Keratinocyte (primary cell): ENCODE measurements at regions not wholly inside any gene's neighbourhood (a gene's known extent, or its start where the extent isn't known, plus 50 kb on each side); places are given as distances from the start of the nearest gene placed in this dataset.

Experiments
- DNase-seq: peaks from one replicate; pipeline ENCODE4 v3.0.0-alpha.2; 2011; ENCODE audit warnings: low read depth, missing footprints, low spot score
- FAIRE-seq: peaks from 2 replicates; lab custom pipeline; 2011; peaks lifted over from hg19 to GRCh38; lab: Jason Lieb, UNC
- H2AFZ ChIP-seq: 2 replicates; pipeline ENCODE4 v1.6.0; 2012; ENCODE audit warnings: low read length, control low read depth, inconsistent platforms; ENCODE audit not compliant: control insufficient read depth
- H3K27ac ChIP-seq: 2 replicates; pipeline ENCODE4 v1.5.1; 2011; ENCODE audit warnings: low read length; ENCODE audit not compliant: control insufficient read depth, insufficient read depth
- H3K27me3 ChIP-seq: 3 replicates; pipeline ENCODE4 v1.6.0; 2011; ENCODE audit warnings: low read length; ENCODE audit not compliant: control insufficient read depth, insufficient read depth; ENCODE audit errors: extremely low read depth
- H3K36me3 ChIP-seq, 2 experiments: 2 replicates in 1 of 2; 3 replicates in 1 of 2; pipeline ENCODE4 v1.5.1; 2011; ENCODE audit warnings: low read length in 2 of 2, mild to moderate bottlenecking in 1 of 2; ENCODE audit not compliant: control insufficient read depth in 2 of 2, insufficient read depth in 2 of 2; ENCODE audit errors: extremely low read depth in 1 of 2
- H3K4me1 ChIP-seq: 3 replicates; pipeline ENCODE4 v1.5.1; 2011; ENCODE audit warnings: low read length; ENCODE audit not compliant: control insufficient read depth, insufficient read depth; ENCODE audit errors: extremely low read depth
- H3K4me2 ChIP-seq: 3 replicates; pipeline ENCODE4 v1.6.0; 2011; ENCODE audit warnings: low read depth, low read length; ENCODE audit not compliant: control insufficient read depth, insufficient read depth; ENCODE audit errors: extremely low read depth
- H3K4me3 ChIP-seq, 3 experiments: fragments of 200-600 bp in 1 of 3; sonication (generic) in 1 of 3; 2 replicates in 2 of 3; 3 replicates in 1 of 3; pipeline ENCODE4 v1.5.1; 2011 to 2016; ENCODE audit warnings: low read length in 3 of 3, mild to moderate bottlenecking in 3 of 3, control low read depth in 2 of 3, inconsistent platforms in 1 of 3, low read depth in 1 of 3, mixed read lengths in 1 of 3, mixed run types in 1 of 3, moderate library complexity in 1 of 3; ENCODE audit not compliant: control insufficient read depth in 2 of 3, insufficient read depth in 2 of 3; ENCODE audit errors: extremely low read depth in 1 of 3
- H3K79me2 ChIP-seq: 2 replicates; pipeline ENCODE4 v1.6.0; 2012; ENCODE audit warnings: low read length; ENCODE audit not compliant: control insufficient read depth, insufficient read depth
- H3K9ac ChIP-seq: 3 replicates; pipeline ENCODE4 v1.6.0; 2011; ENCODE audit warnings: low read length; ENCODE audit not compliant: control insufficient read depth, insufficient read depth; ENCODE audit errors: extremely low read depth
- H3K9me1 ChIP-seq: 3 replicates; pipeline ENCODE4 v1.6.0; 2011; ENCODE audit warnings: low read length; ENCODE audit not compliant: control insufficient read depth, insufficient read depth; ENCODE audit errors: extremely low read depth
- H3K9me3 ChIP-seq: 2 replicates; pipeline ENCODE4 v1.5.1; 2012; ENCODE audit warnings: low read depth, low read length; ENCODE audit not compliant: control insufficient read depth
- H4K20me1 ChIP-seq: 3 replicates; pipeline ENCODE4 v1.6.0; 2011; ENCODE audit warnings: low read length; ENCODE audit not compliant: control insufficient read depth, insufficient read depth; ENCODE audit errors: extremely low read depth
- EZH2 ChIP-seq: IDR thresholded peaks from one replicate; pipeline ENCODE4 v1.6.1; 2012; ENCODE audit warnings: inconsistent platforms, mild to moderate bottlenecking, low read length, moderate library complexity
- dilution Hi-C: fragments of 300-500 bp; cut with MboI; formaldehyde crosslinking; loops from one replicate; pipeline ENCODE4 v1.7.0; 2020; ENCODE audit warnings: low sequenced_read_pairs; ENCODE audit not compliant: extremely low pct_ligation_motif_present
- TF ChIP-seq, protein P1 (sequence below), 3 experiments: IDR thresholded peaks in 1 of 3; conservative IDR thresholded peaks in 1 of 3; optimal IDR thresholded peaks in 1 of 3; 2 replicates in 2 of 3; 3 replicates in 1 of 3; pipeline versions ENCODE3 to v1.5.1; 2011; ENCODE audit warnings: low read length in 3 of 3, mild to moderate bottlenecking in 3 of 3, moderate library complexity in 2 of 3, control low read depth in 1 of 3, inconsistent platforms in 1 of 3; ENCODE audit not compliant: insufficient read depth in 2 of 3; ENCODE audit errors: extremely low read depth in 1 of 3

DNA sequence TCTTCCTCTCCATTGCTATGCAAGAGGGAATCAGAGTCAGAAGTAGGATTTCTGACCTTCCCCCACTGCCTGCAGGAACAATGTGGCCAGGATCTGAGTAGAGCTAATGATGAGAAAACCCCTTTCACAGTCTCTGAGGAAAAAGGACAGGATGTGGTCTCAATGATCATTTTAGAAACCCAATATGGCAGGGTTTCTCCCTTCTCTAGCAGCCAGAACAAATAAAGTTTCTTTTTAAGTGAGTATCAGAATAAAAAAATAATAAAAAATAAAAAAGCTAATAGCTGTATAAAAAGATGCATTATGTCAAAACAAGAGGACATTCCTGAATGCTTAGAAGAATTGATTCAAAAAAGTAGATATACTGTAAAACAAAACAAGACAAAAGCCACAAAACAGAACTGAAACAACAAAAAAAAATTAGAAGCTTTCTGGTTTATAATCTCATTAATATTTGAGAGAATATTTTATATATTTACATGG is 1124.9 kb upstream of the ZEB2 start:
- Histone ChIP-seq H3K36me3 (no peaks in the 10 kb centered on the region), H3K4me1 (no peaks in the 10 kb centered on the region), H3K79me2 (no peaks in the 10 kb centered on the region), H3K9ac (no peak overlapping the region), H3K4me2 (no peak overlapping the region), H3K9me3 (no peaks in the 10 kb centered on the region), H3K27me3 (no peaks in the 10 kb centered on the region), H3K27ac (no peak overlapping the region), H3K9me1 (no peaks in the 10 kb centered on the region), H3K4me3 (no peak overlapping the region), H4K20me1 (no peaks in the 10 kb centered on the region), H2AFZ (no peak overlapping the region)
- TF ChIP-seq, protein P1, sequence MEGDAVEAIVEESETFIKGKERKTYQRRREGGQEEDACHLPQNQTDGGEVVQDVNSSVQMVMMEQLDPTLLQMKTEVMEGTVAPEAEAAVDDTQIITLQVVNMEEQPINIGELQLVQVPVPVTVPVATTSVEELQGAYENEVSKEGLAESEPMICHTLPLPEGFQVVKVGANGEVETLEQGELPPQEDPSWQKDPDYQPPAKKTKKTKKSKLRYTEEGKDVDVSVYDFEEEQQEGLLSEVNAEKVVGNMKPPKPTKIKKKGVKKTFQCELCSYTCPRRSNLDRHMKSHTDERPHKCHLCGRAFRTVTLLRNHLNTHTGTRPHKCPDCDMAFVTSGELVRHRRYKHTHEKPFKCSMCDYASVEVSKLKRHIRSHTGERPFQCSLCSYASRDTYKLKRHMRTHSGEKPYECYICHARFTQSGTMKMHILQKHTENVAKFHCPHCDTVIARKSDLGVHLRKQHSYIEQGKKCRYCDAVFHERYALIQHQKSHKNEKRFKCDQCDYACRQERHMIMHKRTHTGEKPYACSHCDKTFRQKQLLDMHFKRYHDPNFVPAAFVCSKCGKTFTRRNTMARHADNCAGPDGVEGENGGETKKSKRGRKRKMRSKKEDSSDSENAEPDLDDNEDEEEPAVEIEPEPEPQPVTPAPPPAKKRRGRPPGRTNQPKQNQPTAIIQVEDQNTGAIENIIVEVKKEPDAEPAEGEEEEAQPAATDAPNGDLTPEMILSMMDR (optimal IDR thresholded peaks at IDR 0.05 in 1 of 3, IDR thresholded peaks at IDR 0.05 in 1 of 3, conservative IDR thresholded peaks at IDR 0.05 in 1 of 3; ENCODE audit: extremely low read depth in 1 of 3, insufficient read depth in 2 of 3, low read length in 3 of 3) = no peak
- no peak for TF ChIP-seq EZH2
- FAIRE-seq = no peak
- no peak for DNase-seq
- dilution Hi-C loops = no loop called here

DNA sequence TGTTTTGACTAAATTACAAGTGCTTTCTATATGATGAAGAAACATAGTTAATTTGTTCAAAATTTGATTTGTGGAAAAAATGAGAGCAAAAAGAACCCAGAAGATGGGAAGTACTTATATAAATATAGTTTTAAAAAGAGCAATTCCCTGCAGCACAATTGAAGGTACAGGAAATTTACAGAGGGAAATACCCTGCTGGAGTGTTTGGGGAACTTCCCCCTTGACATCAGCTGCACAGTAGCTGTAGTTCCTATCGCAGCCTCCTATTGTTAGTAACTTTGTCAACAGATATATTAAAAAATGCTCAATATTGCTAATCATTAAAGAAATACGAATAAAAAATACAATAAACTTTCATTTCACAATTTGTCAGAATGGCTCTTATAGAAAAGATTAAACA is 1118.8 kb upstream of the ZEB2 start:
- Histone ChIP-seq H3K4me1 (no peaks in the 10 kb centered on the region), H4K20me1 (no peaks in the 10 kb centered on the region), H3K79me2 (no peaks in the 10 kb centered on the region), H2AFZ (no peak overlapping the region), H3K36me3 (no peaks in the 10 kb centered on the region), H3K27me3 (no peaks in the 10 kb centered on the region), H3K9ac (no peak overlapping the region), H3K9me1 (no peaks in the 10 kb centered on the region), H3K4me2 (no peak overlapping the region), H3K27ac (no peak overlapping the region), H3K9me3 (no peaks in the 10 kb centered on the region), H3K4me3 (no peak overlapping the region)
- FAIRE-seq (no peak), DNase-seq (no peak)
- dilution Hi-C loops = no loop called here
- TF ChIP-seq EZH2 = no peak
- TF ChIP-seq, protein P1 (optimal IDR thresholded peaks at IDR 0.05 in 1 of 3, IDR thresholded peaks at IDR 0.05 in 1 of 3, conservative IDR thresholded peaks at IDR 0.05 in 1 of 3; ENCODE audit: extremely low read depth in 1 of 3, insufficient read depth in 2 of 3, low read length in 3 of 3) = no peak
